HEK293 (cell line): ENCODE measurements at regions not wholly inside any gene's neighbourhood (a gene's known extent, or its start where the extent isn't known, plus 50 kb on each side); places are given as distances from the start of the nearest gene placed in this dataset.

Experiments used
- FEZF1 ChIP-seq: fragments of 450-650 bp; formaldehyde crosslinking; IDR thresholded peaks from 2 replicates; pipeline ENCODE4 v1.5.1; 2016; ENCODE audit warnings: missing biosample characterization, missing genetic modification characterization
- GLIS1 ChIP-seq: fragments of 450-650 bp; formaldehyde crosslinking; IDR thresholded peaks from 2 replicates; pipeline ENCODE4 v1.5.1; 2016; ENCODE audit warnings: missing biosample characterization, missing genetic modification characterization
- YY1 ChIP-seq: fragments of 450-650 bp; formaldehyde crosslinking; IDR thresholded peaks from 2 replicates; pipeline ENCODE4 v1.5.1; 2018; ENCODE audit warnings: missing biosample characterization, missing genetic modification characterization
- ZNF114 ChIP-seq: fragments of 450-650 bp; formaldehyde crosslinking; IDR thresholded peaks from 2 replicates; pipeline ENCODE4 v1.5.0; 2017; ENCODE audit warnings: missing biosample characterization, missing genetic modification characterization
- ZNF175 ChIP-seq: fragments of 450-650 bp; formaldehyde crosslinking; IDR thresholded peaks from 2 replicates; pipeline ENCODE4 v1.5.1; 2016; ENCODE audit warnings: missing biosample characterization, missing genetic modification characterization
- ZNF426 ChIP-seq: fragments of 450-650 bp; formaldehyde crosslinking; IDR thresholded peaks from 2 replicates; pipeline ENCODE4 v1.5.1; 2017; ENCODE audit warnings: missing biosample characterization, missing genetic modification characterization, mild to moderate bottlenecking, inconsistent platforms, moderate library complexity
- ZNF707 ChIP-seq: fragments of 450-650 bp; formaldehyde crosslinking; IDR thresholded peaks from 2 replicates; pipeline ENCODE4 v1.5.1; 2016; ENCODE audit warnings: missing biosample characterization, missing genetic modification characterization
- TF ChIP-seq, protein P1 (sequence below): fragments of 450-650 bp; formaldehyde crosslinking; IDR thresholded peaks from 2 replicates; pipeline ENCODE4 v1.5.1; 2016; ENCODE audit warnings: missing biosample characterization, missing genetic modification characterization
- TF ChIP-seq, protein P2 (sequence below): fragments of 450-650 bp; formaldehyde crosslinking; IDR thresholded peaks from 2 replicates; pipeline ENCODE4 v1.5.1; 2016; ENCODE audit warnings: missing biosample characterization, missing genetic modification characterization
- TF ChIP-seq, protein P3 (sequence below): fragments of 450-650 bp; formaldehyde crosslinking; IDR thresholded peaks from 2 replicates; pipeline ENCODE4 v1.5.1; 2016; ENCODE audit warnings: missing biosample characterization, missing genetic modification characterization
- TF ChIP-seq, protein P4 (sequence below): fragments of 450-650 bp; formaldehyde crosslinking; IDR thresholded peaks from 2 replicates; pipeline ENCODE4 v1.5.1; 2016; ENCODE audit warnings: missing biosample characterization, missing genetic modification characterization
- TF ChIP-seq, protein P5 (sequence below): fragments of 450-650 bp; formaldehyde crosslinking; IDR thresholded peaks from 2 replicates; pipeline ENCODE4 v1.5.1; 2017; ENCODE audit warnings: missing biosample characterization, missing genetic modification characterization

DNA sequence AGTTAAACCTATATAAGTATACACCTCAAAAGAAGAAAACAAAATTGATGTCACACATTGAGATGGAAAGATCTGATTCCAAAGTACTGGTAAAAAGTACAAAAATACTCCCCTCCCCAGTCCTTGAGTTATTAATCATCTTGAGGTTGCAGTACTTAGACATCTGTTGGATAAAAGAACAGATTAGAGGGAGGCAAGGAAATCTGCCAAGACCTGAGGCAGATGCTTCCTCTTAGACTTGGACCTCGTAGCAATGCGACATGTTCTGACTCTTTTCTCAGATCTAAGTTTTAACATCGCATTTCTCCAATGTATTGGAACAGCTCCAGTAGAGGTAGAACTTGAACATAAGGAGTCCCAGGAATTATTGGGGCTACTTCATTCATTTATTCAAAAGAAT, 187.9 kb upstream of the GRIN2B start:
- TF ChIP-seq, protein P1, sequence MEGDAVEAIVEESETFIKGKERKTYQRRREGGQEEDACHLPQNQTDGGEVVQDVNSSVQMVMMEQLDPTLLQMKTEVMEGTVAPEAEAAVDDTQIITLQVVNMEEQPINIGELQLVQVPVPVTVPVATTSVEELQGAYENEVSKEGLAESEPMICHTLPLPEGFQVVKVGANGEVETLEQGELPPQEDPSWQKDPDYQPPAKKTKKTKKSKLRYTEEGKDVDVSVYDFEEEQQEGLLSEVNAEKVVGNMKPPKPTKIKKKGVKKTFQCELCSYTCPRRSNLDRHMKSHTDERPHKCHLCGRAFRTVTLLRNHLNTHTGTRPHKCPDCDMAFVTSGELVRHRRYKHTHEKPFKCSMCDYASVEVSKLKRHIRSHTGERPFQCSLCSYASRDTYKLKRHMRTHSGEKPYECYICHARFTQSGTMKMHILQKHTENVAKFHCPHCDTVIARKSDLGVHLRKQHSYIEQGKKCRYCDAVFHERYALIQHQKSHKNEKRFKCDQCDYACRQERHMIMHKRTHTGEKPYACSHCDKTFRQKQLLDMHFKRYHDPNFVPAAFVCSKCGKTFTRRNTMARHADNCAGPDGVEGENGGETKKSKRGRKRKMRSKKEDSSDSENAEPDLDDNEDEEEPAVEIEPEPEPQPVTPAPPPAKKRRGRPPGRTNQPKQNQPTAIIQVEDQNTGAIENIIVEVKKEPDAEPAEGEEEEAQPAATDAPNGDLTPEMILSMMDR (tag by site-specific recombination): no peak
- TF ChIP-seq, protein P2, sequence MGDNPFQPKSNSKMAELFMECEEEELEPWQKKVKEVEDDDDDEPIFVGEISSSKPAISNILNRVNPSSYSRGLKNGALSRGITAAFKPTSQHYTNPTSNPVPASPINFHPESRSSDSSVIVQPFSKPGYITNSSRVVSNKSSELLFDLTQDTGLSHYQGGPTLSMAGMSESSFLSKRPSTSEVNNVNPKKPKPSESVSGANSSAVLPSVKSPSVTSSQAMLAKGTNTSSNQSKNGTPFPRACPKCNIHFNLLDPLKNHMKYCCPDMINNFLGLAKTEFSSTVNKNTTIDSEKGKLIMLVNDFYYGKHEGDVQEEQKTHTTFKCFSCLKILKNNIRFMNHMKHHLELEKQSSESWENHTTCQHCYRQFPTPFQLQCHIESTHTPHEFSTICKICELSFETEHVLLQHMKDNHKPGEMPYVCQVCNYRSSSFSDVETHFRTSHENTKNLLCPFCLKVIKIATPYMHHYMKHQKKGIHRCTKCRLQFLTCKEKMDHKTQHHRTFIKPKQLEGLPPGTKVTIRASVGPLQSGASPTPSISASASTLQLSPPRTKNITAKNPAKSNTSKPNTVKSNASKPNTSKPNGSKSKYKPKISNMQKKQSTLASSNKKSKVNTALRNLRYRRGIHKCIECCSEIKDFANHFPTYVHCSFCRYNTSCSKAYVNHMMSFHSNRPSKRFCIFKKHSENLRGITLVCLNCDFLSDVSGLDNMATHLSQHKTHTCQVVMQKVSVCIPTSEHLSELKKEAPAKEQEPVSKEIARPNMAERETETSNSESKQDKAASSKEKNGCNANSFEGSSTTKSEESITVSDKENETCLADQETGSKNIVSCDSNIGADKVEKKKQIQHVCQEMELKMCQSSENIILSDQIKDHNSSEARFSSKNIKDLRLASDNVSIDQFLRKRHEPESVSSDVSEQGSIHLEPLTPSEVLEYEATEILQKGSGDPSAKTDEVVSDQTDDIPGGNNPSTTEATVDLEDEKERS: no peak
- no peak for TF ChIP-seq YY1 (tag by site-specific recombination)
- TF ChIP-seq, protein P3, sequence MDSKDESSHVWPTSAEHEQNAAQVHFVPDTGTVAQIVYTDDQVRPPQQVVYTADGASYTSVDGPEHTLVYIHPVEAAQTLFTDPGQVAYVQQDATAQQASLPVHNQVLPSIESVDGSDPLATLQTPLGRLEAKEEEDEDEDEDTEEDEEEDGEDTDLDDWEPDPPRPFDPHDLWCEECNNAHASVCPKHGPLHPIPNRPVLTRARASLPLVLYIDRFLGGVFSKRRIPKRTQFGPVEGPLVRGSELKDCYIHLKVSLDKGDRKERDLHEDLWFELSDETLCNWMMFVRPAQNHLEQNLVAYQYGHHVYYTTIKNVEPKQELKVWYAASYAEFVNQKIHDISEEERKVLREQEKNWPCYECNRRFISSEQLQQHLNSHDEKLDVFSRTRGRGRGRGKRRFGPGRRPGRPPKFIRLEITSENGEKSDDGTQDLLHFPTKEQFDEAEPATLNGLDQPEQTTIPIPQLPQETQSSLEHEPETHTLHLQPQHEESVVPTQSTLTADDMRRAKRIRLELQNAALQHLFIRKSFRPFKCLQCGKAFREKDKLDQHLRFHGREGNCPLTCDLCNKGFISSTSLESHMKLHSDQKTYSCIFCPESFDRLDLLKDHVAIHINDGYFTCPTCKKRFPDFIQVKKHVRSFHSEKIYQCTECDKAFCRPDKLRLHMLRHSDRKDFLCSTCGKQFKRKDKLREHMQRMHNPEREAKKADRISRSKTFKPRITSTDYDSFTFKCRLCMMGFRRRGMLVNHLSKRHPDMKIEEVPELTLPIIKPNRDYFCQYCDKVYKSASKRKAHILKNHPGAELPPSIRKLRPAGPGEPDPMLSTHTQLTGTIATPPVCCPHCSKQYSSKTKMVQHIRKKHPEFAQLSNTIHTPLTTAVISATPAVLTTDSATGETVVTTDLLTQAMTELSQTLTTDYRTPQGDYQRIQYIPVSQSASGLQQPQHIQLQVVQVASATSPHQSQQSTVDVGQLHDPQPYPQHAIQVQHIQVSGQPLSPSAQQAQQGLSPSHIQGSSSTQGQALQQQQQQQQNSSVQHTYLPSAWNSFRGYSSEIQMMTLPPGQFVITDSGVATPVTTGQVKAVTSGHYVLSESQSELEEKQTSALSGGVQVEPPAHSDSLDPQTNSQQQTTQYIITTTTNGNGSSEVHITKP (tag by site-specific recombination): no peak
- TF ChIP-seq, protein P4, sequence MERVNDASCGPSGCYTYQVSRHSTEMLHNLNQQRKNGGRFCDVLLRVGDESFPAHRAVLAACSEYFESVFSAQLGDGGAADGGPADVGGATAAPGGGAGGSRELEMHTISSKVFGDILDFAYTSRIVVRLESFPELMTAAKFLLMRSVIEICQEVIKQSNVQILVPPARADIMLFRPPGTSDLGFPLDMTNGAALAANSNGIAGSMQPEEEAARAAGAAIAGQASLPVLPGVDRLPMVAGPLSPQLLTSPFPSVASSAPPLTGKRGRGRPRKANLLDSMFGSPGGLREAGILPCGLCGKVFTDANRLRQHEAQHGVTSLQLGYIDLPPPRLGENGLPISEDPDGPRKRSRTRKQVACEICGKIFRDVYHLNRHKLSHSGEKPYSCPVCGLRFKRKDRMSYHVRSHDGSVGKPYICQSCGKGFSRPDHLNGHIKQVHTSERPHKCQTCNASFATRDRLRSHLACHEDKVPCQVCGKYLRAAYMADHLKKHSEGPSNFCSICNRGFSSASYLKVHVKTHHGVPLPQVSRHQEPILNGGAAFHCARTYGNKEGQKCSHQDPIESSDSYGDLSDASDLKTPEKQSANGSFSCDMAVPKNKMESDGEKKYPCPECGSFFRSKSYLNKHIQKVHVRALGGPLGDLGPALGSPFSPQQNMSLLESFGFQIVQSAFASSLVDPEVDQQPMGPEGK (tag by site-specific recombination): no peak
- TF ChIP-seq ZNF707: no peak
- TF ChIP-seq, protein P5, sequence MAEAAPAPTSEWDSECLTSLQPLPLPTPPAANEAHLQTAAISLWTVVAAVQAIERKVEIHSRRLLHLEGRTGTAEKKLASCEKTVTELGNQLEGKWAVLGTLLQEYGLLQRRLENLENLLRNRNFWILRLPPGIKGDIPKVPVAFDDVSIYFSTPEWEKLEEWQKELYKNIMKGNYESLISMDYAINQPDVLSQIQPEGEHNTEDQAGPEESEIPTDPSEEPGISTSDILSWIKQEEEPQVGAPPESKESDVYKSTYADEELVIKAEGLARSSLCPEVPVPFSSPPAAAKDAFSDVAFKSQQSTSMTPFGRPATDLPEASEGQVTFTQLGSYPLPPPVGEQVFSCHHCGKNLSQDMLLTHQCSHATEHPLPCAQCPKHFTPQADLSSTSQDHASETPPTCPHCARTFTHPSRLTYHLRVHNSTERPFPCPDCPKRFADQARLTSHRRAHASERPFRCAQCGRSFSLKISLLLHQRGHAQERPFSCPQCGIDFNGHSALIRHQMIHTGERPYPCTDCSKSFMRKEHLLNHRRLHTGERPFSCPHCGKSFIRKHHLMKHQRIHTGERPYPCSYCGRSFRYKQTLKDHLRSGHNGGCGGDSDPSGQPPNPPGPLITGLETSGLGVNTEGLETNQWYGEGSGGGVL: no peak
- no peak for TF ChIP-seq GLIS1 (tag by site-specific recombination)
- no peak for TF ChIP-seq ZNF175 (tag by site-specific recombination)
- no peak for TF ChIP-seq ZNF114
- no peak for TF ChIP-seq ZNF426 (tag by site-specific recombination)
- no peak for TF ChIP-seq FEZF1 (tag by site-specific recombination)
